Peyer's patch (tissue), 4 donors: ENCODE measurements at regions not wholly inside any gene's neighbourhood (a gene's known extent, or its start where the extent isn't known, plus 50 kb on each side); places are given as distances from the start of the nearest gene placed in this dataset.
"Not testable (repeated sequence)": the region's sequence is repeated elsewhere in the genome, so short reads cannot be mapped to it uniquely, and the experiment has no call there.

Source experiments
- POLR2A ChIP-seq, 2 donors: fragments of 450-650 bp; IDR thresholded peaks; one replicate each; pipeline ENCODE4 v1.5.1; 2017; ENCODE audit warnings: antibody characterized with exemption in 2 of 2, mild to moderate bottlenecking in 2 of 2, moderate library complexity in 2 of 2
- TF ChIP-seq, protein P1 (sequence below), 6 experiments: fragments of 450-650 bp in 4 of 6; fragments of 200-600 bp in 2 of 6; sonication (generic) in 1 of 6; IDR thresholded peaks; one replicate each; pipeline ENCODE4 v1.5.1; 2017 to 2019; ENCODE audit warnings: antibody characterized with exemption in 6 of 6, mild to moderate bottlenecking in 3 of 6, moderate library complexity in 1 of 6

DNA sequence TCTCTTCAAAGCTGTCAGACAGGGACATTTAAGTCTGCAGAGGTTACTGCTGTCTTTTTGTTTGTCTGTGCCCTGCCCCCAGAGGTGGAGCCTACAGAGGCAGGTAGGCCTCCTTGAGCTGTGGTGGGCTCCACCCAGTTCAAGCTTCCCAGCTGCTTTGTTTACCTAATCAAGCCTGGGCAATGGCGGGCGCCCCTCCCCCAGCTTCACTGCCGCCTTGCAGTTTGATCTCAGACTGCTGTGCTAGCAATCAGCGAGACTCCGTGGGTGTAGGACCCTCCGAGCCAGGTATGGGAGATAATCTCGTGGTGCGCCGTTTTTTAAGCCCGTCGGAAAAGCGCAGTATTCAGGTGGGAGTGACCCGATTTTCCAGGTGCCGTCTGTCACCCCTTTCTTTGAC, 147.3 kb upstream of the FSIP2 start:
- TF ChIP-seq, protein P1, sequence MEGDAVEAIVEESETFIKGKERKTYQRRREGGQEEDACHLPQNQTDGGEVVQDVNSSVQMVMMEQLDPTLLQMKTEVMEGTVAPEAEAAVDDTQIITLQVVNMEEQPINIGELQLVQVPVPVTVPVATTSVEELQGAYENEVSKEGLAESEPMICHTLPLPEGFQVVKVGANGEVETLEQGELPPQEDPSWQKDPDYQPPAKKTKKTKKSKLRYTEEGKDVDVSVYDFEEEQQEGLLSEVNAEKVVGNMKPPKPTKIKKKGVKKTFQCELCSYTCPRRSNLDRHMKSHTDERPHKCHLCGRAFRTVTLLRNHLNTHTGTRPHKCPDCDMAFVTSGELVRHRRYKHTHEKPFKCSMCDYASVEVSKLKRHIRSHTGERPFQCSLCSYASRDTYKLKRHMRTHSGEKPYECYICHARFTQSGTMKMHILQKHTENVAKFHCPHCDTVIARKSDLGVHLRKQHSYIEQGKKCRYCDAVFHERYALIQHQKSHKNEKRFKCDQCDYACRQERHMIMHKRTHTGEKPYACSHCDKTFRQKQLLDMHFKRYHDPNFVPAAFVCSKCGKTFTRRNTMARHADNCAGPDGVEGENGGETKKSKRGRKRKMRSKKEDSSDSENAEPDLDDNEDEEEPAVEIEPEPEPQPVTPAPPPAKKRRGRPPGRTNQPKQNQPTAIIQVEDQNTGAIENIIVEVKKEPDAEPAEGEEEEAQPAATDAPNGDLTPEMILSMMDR (IDR thresholded peaks at IDR 0.05) = not testable (repeated sequence)
- TF ChIP-seq POLR2A (IDR thresholded peaks at IDR 0.05) = not testable (repeated sequence)
